Esophagus squamous epithelium (tissue), 5 donors: ENCODE measurements at regions not wholly inside any gene's neighbourhood (a gene's known extent, or its start where the extent isn't known, plus 50 kb on each side); places are given as distances from the start of the nearest gene placed in this dataset.

ENCODE experiments used
- DNase-seq: peaks from one replicate; lab custom pipeline; 2025; lab: John Stamatoyannopoulos, UW
- H3K27ac ChIP-seq, 4 donors: fragments of 200-600 bp; sonication (generic); one replicate each; pipeline ENCODE4 v1.5.1; 2016 to 2019; ENCODE audit warnings: mild to moderate bottlenecking in 1 of 4
- H3K27me3 ChIP-seq, 4 donors: fragments of 200-600 bp; sonication (generic); 1 replicate in 3 of 4; 2 replicates in 1 of 4; pipeline versions ENCODE4 v1.5.1 to v1.6.0; 2017 to 2021; ENCODE audit warnings: antibody characterized with exemption in 1 of 4
- H3K36me3 ChIP-seq, 3 donors: fragments of 200-600 bp; sonication (generic); one replicate each; pipeline ENCODE4 v1.5.1; 2016 to 2019
- H3K4me1 ChIP-seq, 3 donors: fragments of 200-600 bp; sonication (generic); one replicate each; pipeline ENCODE4 v1.5.1; 2017 to 2019
- H3K4me3 ChIP-seq, 4 donors: fragments of 200-600 bp; sonication (generic); 1 replicate in 3 of 4; 2 replicates in 1 of 4; pipeline ENCODE4 v1.5.1; 2016 to 2019; ENCODE audit warnings: mild to moderate bottlenecking in 2 of 4, moderate library complexity in 1 of 4
- H3K9me3 ChIP-seq, 3 donors: fragments of 200-600 bp; sonication (generic); one replicate each; pipeline ENCODE4 v1.5.1; 2016 to 2019
- CTCF ChIP-seq, 6 experiments: fragments of 450-650 bp in 4 of 6; fragments of 200-600 bp in 2 of 6; sonication (generic) in 2 of 6; IDR thresholded peaks; one replicate each; pipeline ENCODE4 v1.5.1; 2016 to 2019; ENCODE audit warnings: antibody characterized with exemption in 6 of 6, mild to moderate bottlenecking in 4 of 6, moderate library complexity in 4 of 6
- POLR2A ChIP-seq, 4 donors: fragments of 450-650 bp; IDR thresholded peaks; one replicate each; pipeline ENCODE4 v1.6.1; 2017; ENCODE audit warnings: antibody characterized with exemption in 4 of 4, mild to moderate bottlenecking in 4 of 4, moderate library complexity in 3 of 4
- WGBS, 2 donors: methylation state at CpG; one replicate each; pipeline ENCODE4 v1.1.5; 2018; 5-methylcytosine and 5-hydroxymethylcytosine counted together
- intact Hi-C: fragments of 100-400 bp; cut with DNase I; formaldehyde crosslinking; loops from one replicate; pipeline ENCODE4 v1.15.0; 2022
- donor health status: DM: yes; HTN: yes; CAD: no.

- Histone ChIP-seq H3K27ac (no peak overlapping the region), H3K27me3 (no peaks in the 10 kb centered on the region), H3K9me3 (no peaks in the 10 kb centered on the region), H3K36me3 (no peaks in the 10 kb centered on the region), H3K4me3 (no peak overlapping the region), H3K4me1 (no peaks in the 10 kb centered on the region)
- TF ChIP-seq POLR2A (IDR thresholded peaks at IDR 0.05) (no peak), CTCF (IDR thresholded peaks at IDR 0.05) (no peak)
- DNase-seq = no peak
- intact Hi-C loops = no loop called here
- 78 to 82% methylated on average over 2 of the region's 2 CpGs for WGBS, 2 donors
Observed at GRCh38 chr2:193690572-193690971, 1495.8 kb upstream of the TMEFF2 start.

DNA sequence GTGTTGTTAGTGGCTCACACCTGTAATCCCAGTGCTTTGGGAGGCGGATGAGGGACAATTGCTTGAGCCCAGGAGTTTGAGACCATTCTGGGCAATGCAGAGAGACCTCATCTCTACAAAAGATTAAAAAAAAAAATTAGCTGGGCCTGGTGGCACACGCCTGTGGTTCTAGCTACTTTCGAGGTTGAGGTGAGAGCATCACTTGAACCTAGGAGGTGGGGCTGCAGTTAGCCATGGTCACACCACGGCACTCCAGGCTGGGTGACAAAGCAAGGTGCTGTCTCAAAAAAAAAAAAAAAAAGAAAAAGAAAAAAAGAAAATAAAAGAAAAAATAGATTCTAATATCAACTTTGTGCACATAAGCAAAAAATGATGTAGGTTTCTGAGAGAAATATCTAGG lies 1492.5 kb upstream of the TMEFF2 start:
- intact Hi-C loops = no loop called here
- Histone ChIP-seq H3K4me3 (no peak overlapping the region), H3K9me3 (no peaks in the 10 kb centered on the region), H3K4me1 (no peaks in the 10 kb centered on the region), H3K27me3 (no peaks in the 10 kb centered on the region), H3K27ac (no peak overlapping the region), H3K36me3 (no peaks in the 10 kb centered on the region)
- TF ChIP-seq CTCF (IDR thresholded peaks at IDR 0.05) (no peak), POLR2A (IDR thresholded peaks at IDR 0.05) (no peak)
- no peak for DNase-seq
- 67 to 88% methylated on average over 4 of the region's 4 CpGs for whole genome bisulfite sequencing, 2 donors

- no peak for DNase-seq
- 83 to 85% methylated on average over 1 of the region's 1 CpG for WGBS, 2 donors
- intact Hi-C loops = no loop called here
Observed at GRCh38 chr2:193679847-193680246, 1485.1 kb upstream of the TMEFF2 start.

GRCh38 chr2:193670478-193670877 lies 1475.7 kb upstream of the TMEFF2 start:
- DNase-seq = no peak
- Histone ChIP-seq H3K9me3 (no peaks in the 10 kb centered on the region), H3K4me1 (no peaks in the 10 kb centered on the region), H3K4me3 (no peak overlapping the region), H3K36me3 (no peaks in the 10 kb centered on the region), H3K27me3 (no peaks in the 10 kb centered on the region), H3K27ac (no peak overlapping the region)
- intact Hi-C loops = no loop called here
- 67 to 74% methylated on average over 1 of the region's 1 CpG for whole genome bisulfite sequencing, 2 donors
- no peak for TF ChIP-seq POLR2A (IDR thresholded peaks at IDR 0.05)
- TF ChIP-seq CTCF (IDR thresholded peaks at IDR 0.05) = no peak

More at GRCh38 chr2:193679847-193680246, 1485.1 kb upstream of the TMEFF2 start:
- H3K4me1 ChIP-seq = no peaks in the 10 kb centered on the region
- H3K9me3 ChIP-seq = no peaks in the 10 kb centered on the region
- TF ChIP-seq CTCF (IDR thresholded peaks at IDR 0.05) (no peak), POLR2A (IDR thresholded peaks at IDR 0.05) (no peak)
- no peak overlapping the region for H3K4me3 ChIP-seq
- no peaks in the 10 kb centered on the region for H3K27me3 ChIP-seq
- H3K36me3 ChIP-seq = no peaks in the 10 kb centered on the region
- H3K27ac ChIP-seq = no peak overlapping the region

- TF ChIP-seq POLR2A (IDR thresholded peaks at IDR 0.05) = no peak
- no peak for TF ChIP-seq CTCF (IDR thresholded peaks at IDR 0.05)
- H3K27ac ChIP-seq = no peak overlapping the region
- H3K4me1 ChIP-seq = no peaks in the 10 kb centered on the region
- H3K27me3 ChIP-seq = no peaks in the 10 kb centered on the region
- intact Hi-C loops = no loop called here
- H3K4me3 ChIP-seq = no peak overlapping the region
- DNase-seq = no peak
- WGBS, 2 donors = 55 to 68% methylated on average over 4 of the region's 4 CpGs
- no peaks in the 10 kb centered on the region for H3K9me3 ChIP-seq
- H3K36me3 ChIP-seq = no peaks in the 10 kb centered on the region
Observed at GRCh38 chr2:193668557-193669323, 1474.0 kb upstream of the TMEFF2 start.
